Natural killer cell (primary cell): ENCODE measurements at regions not wholly inside any gene's neighbourhood (a gene's known extent, or its start where the extent isn't known, plus 50 kb on each side); places are given as distances from the start of the nearest gene placed in this dataset.

Source experiments
- ATAC-seq, 3 donors: fragments of 150-1000 bp in 2 of 3; fragments of 200-7000 bp in 1 of 3; cut with Tn5 transposase; 1 replicate in 1 of 3; 2 replicates in 2 of 3; pipeline ENCODE4 v1.10.0; 2021; ENCODE audit warnings: mild to moderate bottlenecking in 2 of 3, moderate library complexity in 2 of 3
- DNase-seq, 2 donors: peaks; one replicate each; pipeline versions ENCODE4 v3.0.0 to v3.0.0-alpha.2; 2013 to 2021; ENCODE audit warnings: mixed read lengths in 1 of 2
- H3K27ac ChIP-seq: one replicate; pipeline ENCODE4 v1.5.1; 2013; ENCODE audit warnings: mild to moderate bottlenecking, low read length
- H3K27me3 ChIP-seq: one replicate; pipeline ENCODE4 v1.6.1; 2013; ENCODE audit warnings: low read length; ENCODE audit not compliant: control insufficient read depth, insufficient read depth
- H3K36me3 ChIP-seq: one replicate; pipeline ENCODE4 v1.6.1; 2013; ENCODE audit warnings: low read length; ENCODE audit not compliant: control insufficient read depth, insufficient read depth
- H3K4me1 ChIP-seq: one replicate; pipeline ENCODE4 v1.6.1; 2013; ENCODE audit warnings: low read length; ENCODE audit not compliant: control insufficient read depth, insufficient read depth
- H3K4me3 ChIP-seq: one replicate; pipeline ENCODE4 v1.5.1; 2013; ENCODE audit warnings: low read length
- H3K9me3 ChIP-seq: one replicate; pipeline ENCODE4 v1.6.1; 2013; ENCODE audit warnings: low read length; ENCODE audit not compliant: control insufficient read depth, insufficient read depth
- H3K27ac Mint-ChIP-seq, 2 donors: one replicate each; pipeline ENCODE4 v1.8.0; 2022; ENCODE audit warnings: mild to moderate bottlenecking in 2 of 2, mixed read lengths in 2 of 2, moderate library complexity in 1 of 2
- H3K27me3 Mint-ChIP-seq, 2 donors: one replicate each; pipeline ENCODE4 v1.8.0; 2022; ENCODE audit warnings: low read depth in 2 of 2, mixed read lengths in 2 of 2
- H3K36me3 Mint-ChIP-seq: one replicate; pipeline ENCODE4 v1.8.0; 2022; ENCODE audit warnings: mixed read lengths
- H3K4me1 Mint-ChIP-seq, 2 donors: one replicate each; pipeline ENCODE4 v1.8.0; 2022; ENCODE audit warnings: mixed read lengths in 2 of 2
- H3K4me3 Mint-ChIP-seq: one replicate; pipeline ENCODE4 v1.8.0; 2022; ENCODE audit warnings: mild to moderate bottlenecking, moderate library complexity, mixed read lengths
- H3K9me3 Mint-ChIP-seq, 2 donors: one replicate each; pipeline ENCODE4 v1.8.0; 2022; ENCODE audit warnings: mixed read lengths in 2 of 2
- WGBS: methylation state at CpG from one replicate; pipeline ENCODE4 v1.1.7; 2013; ENCODE audit warnings: missing lambda C conversion rate; ENCODE audit not compliant: insufficient coverage; 5-methylcytosine and 5-hydroxymethylcytosine counted together
- intact Hi-C: fragments of 100-400 bp; cut with micrococcal nuclease; formaldehyde crosslinking; loops from one replicate; pipeline ENCODE4 v1.14.2; 2022
- TF ChIP-seq, protein P1 (sequence below): fragments of 200-600 bp; IDR thresholded peaks from one replicate; pipeline ENCODE4 v1.8.0; 2022; ENCODE audit warnings: antibody characterized with exemption

DNA sequence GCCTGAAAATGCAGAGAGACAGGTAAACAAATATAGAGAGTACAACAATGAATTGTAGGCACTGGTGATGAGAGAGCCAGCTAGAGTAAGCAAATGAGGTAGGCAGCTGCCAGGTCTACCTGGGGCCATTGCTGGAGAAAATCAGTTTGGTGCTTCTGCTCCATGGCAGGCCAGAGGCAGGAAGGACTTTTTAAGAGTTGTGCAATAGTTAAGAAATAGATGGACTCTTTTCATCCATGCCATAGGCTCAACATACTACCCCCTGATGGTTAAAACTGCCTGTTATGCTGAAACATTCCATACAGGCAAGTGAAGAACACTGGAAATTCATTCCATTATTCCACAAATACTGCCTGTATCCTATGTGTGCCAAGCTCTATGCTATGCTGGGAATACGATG is 86.5 kb upstream of the CCDC112 start:
- Mint-ChIP-seq H3K4me1 (no peaks in the 10 kb centered on the region), H3K27ac (no peak overlapping the region), H3K27me3 (peaks cover 0 to 6% of the 10 kb centered on the region in 2 donors), H3K36me3 (no peaks in the 10 kb centered on the region), H3K4me3 (no peak overlapping the region), H3K9me3 (no peaks in the 10 kb centered on the region)
- Histone ChIP-seq H3K9me3 (no peaks in the 10 kb centered on the region), H3K4me1 (no peaks in the 10 kb centered on the region), H3K27me3 (no peaks in the 10 kb centered on the region), H3K36me3 (no peaks in the 10 kb centered on the region), H3K4me3 (no peak overlapping the region), H3K27ac (no peak overlapping the region)
- WGBS, result 86% methylated on average over 1 of the region's 1 CpG
- ATAC-seq (no peak), DNase-seq (no peak)
- TF ChIP-seq, protein P1, sequence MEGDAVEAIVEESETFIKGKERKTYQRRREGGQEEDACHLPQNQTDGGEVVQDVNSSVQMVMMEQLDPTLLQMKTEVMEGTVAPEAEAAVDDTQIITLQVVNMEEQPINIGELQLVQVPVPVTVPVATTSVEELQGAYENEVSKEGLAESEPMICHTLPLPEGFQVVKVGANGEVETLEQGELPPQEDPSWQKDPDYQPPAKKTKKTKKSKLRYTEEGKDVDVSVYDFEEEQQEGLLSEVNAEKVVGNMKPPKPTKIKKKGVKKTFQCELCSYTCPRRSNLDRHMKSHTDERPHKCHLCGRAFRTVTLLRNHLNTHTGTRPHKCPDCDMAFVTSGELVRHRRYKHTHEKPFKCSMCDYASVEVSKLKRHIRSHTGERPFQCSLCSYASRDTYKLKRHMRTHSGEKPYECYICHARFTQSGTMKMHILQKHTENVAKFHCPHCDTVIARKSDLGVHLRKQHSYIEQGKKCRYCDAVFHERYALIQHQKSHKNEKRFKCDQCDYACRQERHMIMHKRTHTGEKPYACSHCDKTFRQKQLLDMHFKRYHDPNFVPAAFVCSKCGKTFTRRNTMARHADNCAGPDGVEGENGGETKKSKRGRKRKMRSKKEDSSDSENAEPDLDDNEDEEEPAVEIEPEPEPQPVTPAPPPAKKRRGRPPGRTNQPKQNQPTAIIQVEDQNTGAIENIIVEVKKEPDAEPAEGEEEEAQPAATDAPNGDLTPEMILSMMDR, result no peak
- intact Hi-C loops, result no loop called here

DNA sequence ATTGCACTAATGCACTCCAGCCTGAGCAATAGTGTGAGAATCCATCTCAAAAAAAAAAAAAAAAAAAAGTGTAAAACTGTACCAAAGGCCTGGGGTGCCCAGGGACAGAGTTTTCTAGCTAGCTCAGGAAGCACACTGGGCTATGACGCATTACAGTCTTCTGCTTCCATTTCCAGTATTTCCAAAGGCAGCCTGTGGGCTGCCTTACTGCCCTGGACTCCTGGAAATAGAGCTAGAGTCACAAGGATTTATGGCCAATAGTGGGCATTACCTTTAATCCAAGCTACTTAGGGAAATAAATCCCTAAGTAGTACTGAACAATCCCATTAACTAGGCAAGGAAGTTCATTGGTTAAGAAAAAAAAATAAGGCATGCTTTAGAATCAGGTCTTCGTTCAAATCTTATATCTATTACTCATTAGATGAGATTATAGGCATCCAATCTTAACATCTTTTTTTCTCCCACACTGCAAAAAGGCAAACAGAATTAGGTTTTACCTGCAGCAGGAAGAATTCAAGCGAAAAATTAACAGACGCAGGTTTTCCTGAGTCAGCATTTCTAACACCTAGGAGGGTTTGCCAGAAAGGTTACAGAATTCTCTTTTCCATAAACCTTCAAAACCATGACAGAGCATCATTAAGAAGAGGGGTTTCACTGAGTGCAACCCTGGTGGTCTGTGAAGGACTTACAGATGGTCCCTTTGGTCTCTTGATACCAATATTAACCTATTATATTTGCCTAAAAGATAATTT is 85.6 kb upstream of the CCDC112 start:
- Histone ChIP-seq H3K27me3 (no peaks in the 10 kb centered on the region), H3K9me3 (no peaks in the 10 kb centered on the region), H3K4me3 (no peak overlapping the region), H3K27ac (no peak overlapping the region), H3K4me1 (no peaks in the 10 kb centered on the region), H3K36me3 (no peaks in the 10 kb centered on the region)
- no peak for ATAC-seq
- H3K27me3 Mint-ChIP-seq, result no peaks in the 10 kb centered on the region
- DNase-seq, result no peak
- no peak overlapping the region for H3K4me3 Mint-ChIP-seq
- H3K36me3 Mint-ChIP-seq, result no peaks in the 10 kb centered on the region
- intact Hi-C loops, result no loop called here
- H3K27ac Mint-ChIP-seq, result no peak overlapping the region
- TF ChIP-seq, protein P1, result no peak
- 94% methylated on average over 3 of the region's 4 CpGs for WGBS
- H3K9me3 Mint-ChIP-seq, result no peaks in the 10 kb centered on the region
- no peaks in the 10 kb centered on the region for H3K4me1 Mint-ChIP-seq

DNA sequence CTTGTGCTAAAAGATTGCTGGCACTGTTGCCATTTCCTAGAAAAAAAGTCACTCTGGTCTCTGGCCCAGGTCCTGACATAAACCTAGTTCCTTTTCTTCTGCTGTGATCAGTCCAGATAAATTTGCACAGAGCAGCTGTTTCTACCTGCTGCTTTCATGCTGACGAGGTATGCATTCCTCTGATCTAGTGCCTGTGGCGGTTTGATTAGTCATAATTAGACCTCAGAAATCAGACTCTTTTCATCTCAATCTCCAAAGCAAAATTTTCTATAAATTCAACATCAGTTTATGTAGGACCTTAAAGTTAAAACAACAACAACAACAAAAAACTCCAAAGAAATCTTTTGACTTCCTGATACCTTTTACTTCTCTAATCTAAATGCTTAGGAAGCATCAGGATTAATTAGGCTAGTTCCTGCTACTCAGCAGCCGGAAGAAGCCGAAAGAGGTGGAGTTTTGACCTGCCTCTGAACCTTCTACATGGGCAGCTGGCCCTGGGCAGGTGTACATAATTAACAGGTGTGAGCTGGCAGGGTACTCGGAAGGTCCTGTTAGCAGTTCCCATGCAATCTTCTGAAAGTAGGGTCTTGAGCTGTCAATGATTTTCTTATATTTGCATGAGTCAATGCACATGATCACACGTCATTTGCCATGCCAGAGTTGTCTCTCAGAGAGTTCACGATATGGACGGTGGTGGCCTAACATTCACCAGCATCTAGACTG is 83.3 kb upstream of the CCDC112 start:
- TF ChIP-seq, protein P1, result no peak
- H3K27me3 ChIP-seq, result no peaks in the 10 kb centered on the region
- H3K4me3 ChIP-seq, result no peak overlapping the region
- H3K4me3 Mint-ChIP-seq, result no peak overlapping the region
- H3K27me3 Mint-ChIP-seq, result no peaks in the 10 kb centered on the region
- no peak for ATAC-seq
- no peaks in the 10 kb centered on the region for H3K4me1 ChIP-seq
- no peak overlapping the region for H3K27ac Mint-ChIP-seq
- DNase-seq, result peak in 1 of 2 donors; percentile 4
- H3K9me3 Mint-ChIP-seq, result no peaks in the 10 kb centered on the region
- H3K27ac ChIP-seq, result no peak overlapping the region
- H3K36me3 Mint-ChIP-seq, result no peaks in the 10 kb centered on the region
- 69% methylated on average over 8 of the region's 8 CpGs for WGBS
- no peaks in the 10 kb centered on the region for H3K36me3 ChIP-seq
- intact Hi-C loops, result no loop called here
- no peaks in the 10 kb centered on the region for H3K4me1 Mint-ChIP-seq
- no peaks in the 10 kb centered on the region for H3K9me3 ChIP-seq
